Lower leg skin (tissue), 4 donors: ENCODE measurements at regions not wholly inside any gene's neighbourhood (a gene's known extent, or its start where the extent isn't known, plus 50 kb on each side); places are given as distances from the start of the nearest gene placed in this dataset.

Source experiments
- DNase-seq, 2 donors: peaks; one replicate each; pipeline ENCODE4 v3.0.0-alpha.2; 2019; ENCODE audit warnings: low spot score in 2 of 2
- H3K4me3 ChIP-seq: fragments of 200-600 bp; sonication (generic); 2 replicates; pipeline ENCODE4 v1.5.1; 2017; ENCODE audit warnings: mild to moderate bottlenecking, low read depth; ENCODE audit not compliant: poor library complexity, severe bottlenecking
- POLR2A ChIP-seq, 2 donors: fragments of 450-650 bp; IDR thresholded peaks; one replicate each; pipeline ENCODE4 v1.6.1; 2016 to 2017; ENCODE audit warnings: antibody characterized with exemption in 2 of 2, mild to moderate bottlenecking in 1 of 2, moderate library complexity in 1 of 2
- WGBS, 2 donors: methylation state at CpG; one replicate each; pipeline ENCODE4 v1.1.5; 2018; 5-methylcytosine and 5-hydroxymethylcytosine counted together
- intact Hi-C: fragments of 100-400 bp; cut with DNase I; formaldehyde crosslinking; loops from one replicate; pipeline ENCODE4 v1.15.0; 2023; ENCODE audit warnings: low total_unique reads
- TF ChIP-seq, protein P1 (sequence below), 3 donors: fragments of 450-650 bp; IDR thresholded peaks; one replicate each; pipeline ENCODE4 v1.5.1; 2016; ENCODE audit warnings: antibody characterized with exemption in 3 of 3, mild to moderate bottlenecking in 3 of 3, moderate library complexity in 2 of 3

DNA sequence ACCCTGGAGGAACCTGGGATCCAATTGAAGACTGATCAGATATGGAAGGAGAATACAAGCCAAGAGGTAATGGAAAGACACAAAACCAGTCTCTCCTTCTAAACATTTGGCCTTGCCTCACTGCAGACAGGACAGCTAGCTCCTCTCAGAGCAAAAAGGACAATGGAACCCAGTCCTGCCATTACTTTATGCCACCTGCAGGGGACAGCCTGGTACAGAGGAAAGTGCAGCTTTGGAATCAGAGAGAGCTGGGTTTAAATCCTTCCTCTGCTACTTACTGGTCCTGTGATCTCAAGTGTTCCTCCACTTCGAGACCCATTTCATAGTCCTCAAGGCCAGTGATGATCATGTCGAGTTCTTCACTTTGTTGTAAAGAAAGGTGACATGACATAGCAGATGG lies 159.4 kb upstream of the SMAD3 start:
- no peak overlapping the region for H3K4me3 ChIP-seq
- 97 to 100% methylated on average over 2 of the region's 2 CpGs for WGBS, 2 donors
- intact Hi-C loops = no loop called here
- TF ChIP-seq, protein P1, sequence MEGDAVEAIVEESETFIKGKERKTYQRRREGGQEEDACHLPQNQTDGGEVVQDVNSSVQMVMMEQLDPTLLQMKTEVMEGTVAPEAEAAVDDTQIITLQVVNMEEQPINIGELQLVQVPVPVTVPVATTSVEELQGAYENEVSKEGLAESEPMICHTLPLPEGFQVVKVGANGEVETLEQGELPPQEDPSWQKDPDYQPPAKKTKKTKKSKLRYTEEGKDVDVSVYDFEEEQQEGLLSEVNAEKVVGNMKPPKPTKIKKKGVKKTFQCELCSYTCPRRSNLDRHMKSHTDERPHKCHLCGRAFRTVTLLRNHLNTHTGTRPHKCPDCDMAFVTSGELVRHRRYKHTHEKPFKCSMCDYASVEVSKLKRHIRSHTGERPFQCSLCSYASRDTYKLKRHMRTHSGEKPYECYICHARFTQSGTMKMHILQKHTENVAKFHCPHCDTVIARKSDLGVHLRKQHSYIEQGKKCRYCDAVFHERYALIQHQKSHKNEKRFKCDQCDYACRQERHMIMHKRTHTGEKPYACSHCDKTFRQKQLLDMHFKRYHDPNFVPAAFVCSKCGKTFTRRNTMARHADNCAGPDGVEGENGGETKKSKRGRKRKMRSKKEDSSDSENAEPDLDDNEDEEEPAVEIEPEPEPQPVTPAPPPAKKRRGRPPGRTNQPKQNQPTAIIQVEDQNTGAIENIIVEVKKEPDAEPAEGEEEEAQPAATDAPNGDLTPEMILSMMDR (IDR thresholded peaks at IDR 0.05) = no peak
- no peak for TF ChIP-seq POLR2A (IDR thresholded peaks at IDR 0.05)
- peak in 1 of 2 donors; percentile 10 for DNase-seq

DNA sequence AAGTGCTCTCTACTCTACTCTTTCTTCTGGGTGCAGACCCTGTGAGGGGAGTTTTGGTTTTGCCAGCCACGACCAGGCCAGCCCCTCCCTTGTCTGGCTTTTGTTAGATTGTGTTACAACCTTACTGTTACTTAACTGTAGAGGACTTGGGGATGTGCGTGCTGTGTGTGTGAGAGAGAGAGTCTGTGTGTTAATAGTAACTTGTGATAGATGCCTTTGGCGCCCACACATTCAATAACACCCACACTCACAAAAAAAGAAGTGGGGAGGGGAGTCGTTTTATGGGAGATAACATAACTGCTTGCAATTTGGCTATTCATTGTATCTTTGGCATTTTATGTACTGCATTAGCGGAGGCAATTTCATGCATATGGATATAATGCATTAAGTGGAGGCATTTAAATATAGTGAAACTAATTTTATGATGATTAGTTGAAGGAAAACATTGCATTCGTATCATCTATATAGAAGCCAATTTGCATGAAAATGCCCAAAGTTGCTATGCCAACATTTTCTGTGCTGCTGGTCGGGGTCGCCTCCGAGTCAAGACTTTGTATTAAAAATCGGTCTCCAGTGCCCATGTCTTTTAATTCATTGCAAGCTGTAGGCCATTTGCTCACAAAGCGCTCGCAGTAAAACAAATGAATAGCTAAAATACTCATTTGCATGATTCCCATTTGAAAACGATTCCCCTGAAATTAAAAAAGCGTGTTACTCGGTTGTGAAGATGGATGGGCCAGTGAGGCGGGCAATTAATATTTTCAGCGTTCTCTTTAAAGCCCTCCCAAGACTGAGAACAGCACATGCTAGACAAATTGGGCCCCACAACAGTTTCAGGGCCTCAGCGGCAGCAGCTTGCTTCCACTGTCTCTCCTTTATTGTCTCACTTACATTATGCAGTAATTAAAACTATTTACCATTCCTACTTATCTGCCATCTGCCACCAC lies 158.5 kb upstream of the SMAD3 start:
- peak in 1 of 2 donors; percentile 26 for DNase-seq
- WGBS, 2 donors = 87 to 88% methylated on average over 18 of the region's 18 CpGs
- TF ChIP-seq, protein P1 (IDR thresholded peaks at IDR 0.05) = no peak
- no peak for TF ChIP-seq POLR2A (IDR thresholded peaks at IDR 0.05)
- no peak overlapping the region for H3K4me3 ChIP-seq
- intact Hi-C loops = no loop called here

DNA sequence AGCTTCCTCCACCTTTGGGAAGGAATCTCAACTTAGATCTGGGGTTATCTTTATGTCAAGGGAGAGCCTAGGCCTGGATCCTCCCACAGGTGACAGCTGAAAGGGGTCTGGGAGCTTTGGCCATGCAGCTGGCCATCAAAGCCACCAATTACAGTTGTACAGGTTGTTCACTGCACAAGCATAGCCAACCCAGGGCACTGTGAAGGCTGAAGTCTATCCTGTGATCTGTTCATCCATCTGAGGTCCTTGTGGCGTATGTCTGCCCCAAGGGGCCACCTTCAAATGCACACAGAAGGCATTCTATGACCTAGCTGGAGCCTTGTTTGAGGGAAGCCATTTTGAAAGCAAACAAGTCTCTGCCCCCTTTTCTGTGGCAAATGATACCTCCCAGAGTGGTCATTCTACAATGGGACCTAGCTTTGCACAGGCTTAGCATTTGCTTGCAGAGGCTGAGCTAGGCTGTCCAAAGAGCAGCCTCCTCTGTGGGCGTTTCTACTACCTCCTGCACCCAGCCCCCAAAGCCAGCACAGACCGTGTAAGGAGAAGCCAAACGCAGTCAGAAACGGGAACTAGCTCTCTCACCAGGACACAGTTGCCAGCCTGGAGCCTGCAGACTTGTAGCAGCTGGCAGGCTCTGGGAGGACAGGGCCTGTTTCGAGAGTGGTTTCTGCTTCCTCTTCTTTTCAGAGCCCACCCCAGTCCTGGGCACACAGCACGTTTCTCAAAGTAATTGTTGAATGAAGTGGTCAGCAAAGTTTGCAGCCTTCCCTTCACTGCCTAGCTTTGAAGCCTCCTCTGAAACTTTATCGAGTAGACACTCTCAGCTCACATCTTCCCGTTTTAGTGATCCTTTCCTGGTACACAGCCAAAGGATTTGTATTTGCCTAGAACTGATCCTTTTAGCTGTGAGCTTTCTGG lies 157.3 kb upstream of the SMAD3 start:
- WGBS, 2 donors = 26 to 27% methylated on average over 9 of the region's 9 CpGs
- intact Hi-C loops = no loop called here
- H3K4me3 ChIP-seq = no peak overlapping the region
- peak; percentile 42 to 83 for DNase-seq
- TF ChIP-seq, protein P1 (IDR thresholded peaks at IDR 0.05) = no peak
- TF ChIP-seq POLR2A (IDR thresholded peaks at IDR 0.05) = no peak

DNA sequence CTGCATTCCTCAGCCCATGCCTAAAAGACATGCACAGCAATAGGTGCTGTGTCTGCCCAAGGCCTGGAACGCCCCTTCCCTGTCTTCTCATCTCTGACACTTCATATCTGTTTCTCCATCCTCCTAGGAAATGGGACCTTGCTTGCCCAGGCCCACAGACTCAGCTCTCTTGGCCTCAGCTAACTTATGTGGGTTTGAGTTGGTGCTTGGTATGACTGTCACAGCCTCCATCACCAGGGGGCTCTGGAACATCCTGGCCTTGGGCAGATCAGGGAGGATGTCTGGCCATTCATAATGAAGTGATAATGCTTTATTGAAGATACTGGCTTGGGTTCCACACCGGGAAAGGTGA lies 156.7 kb upstream of the SMAD3 start:
- DNase-seq = peak in 1 of 2 donors; percentile 60
- H3K4me3 ChIP-seq = no peak overlapping the region
- TF ChIP-seq, protein P1 (IDR thresholded peaks at IDR 0.05) = no peak
- no peak for TF ChIP-seq POLR2A (IDR thresholded peaks at IDR 0.05)
- 47 to 50% methylated on average over 2 of the region's 2 CpGs for WGBS, 2 donors
- intact Hi-C loops = no loop called here

DNA sequence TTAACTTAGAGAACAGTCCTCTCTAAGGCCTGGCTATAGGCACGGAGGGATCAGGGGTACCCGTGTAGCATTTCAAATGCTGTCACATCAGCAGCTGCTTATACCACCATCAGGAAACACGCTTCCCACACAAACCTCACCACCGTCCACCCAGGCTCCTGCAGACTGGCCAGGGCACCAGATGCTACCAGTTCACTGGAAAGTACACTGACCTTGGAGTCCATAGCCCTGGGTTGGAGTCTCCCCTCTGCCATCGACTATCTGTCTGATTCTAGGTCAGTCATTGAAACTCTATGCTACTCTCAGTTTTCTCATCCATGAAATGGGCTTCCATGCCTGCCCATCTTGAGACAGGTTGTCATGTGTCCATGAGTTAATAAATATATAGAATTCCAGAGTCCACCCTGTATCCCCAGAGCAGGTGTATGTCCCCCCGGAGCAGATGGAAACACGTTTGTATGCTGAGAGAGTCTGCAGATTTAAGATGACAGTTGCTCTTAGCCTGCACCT lies 156.0 kb upstream of the SMAD3 start:
- WGBS, 2 donors = 93 to 94% methylated on average over 7 of the region's 7 CpGs
- intact Hi-C loops = no loop called here
- TF ChIP-seq POLR2A (IDR thresholded peaks at IDR 0.05) = no peak
- TF ChIP-seq, protein P1 (IDR thresholded peaks at IDR 0.05) = no peak
- peak in 1 of 2 donors; percentile 58 for DNase-seq
- H3K4me3 ChIP-seq = no peak overlapping the region
